WTC11 (cell line): ENCODE measurements at regions not wholly inside any gene's neighbourhood (a gene's known extent, or its start where the extent isn't known, plus 50 kb on each side); places are given as distances from the start of the nearest gene placed in this dataset.

Source experiments
- ATAC-seq: fragments of 200-7000 bp; cut with Tn5 transposase; 2 replicates; pipeline ENCODE4 v1.10.0; 2021; ENCODE audit warnings: mild to moderate bottlenecking, moderate library complexity
- CTCF ChIA-PET: fragments of 300-600 bp; sonication (Branson Sonifier 250); formaldehyde crosslinking; loops from one replicate; lab custom pipeline; 2021; ENCODE audit warnings: antibody characterized with exemption; lab: Charles Lee
- POLR2A ChIA-PET: fragments of 350-600 bp; sonication (Branson Sonifier 250); formaldehyde crosslinking; loops from one replicate; lab custom pipeline; 2021; ENCODE audit warnings: antibody characterized with exemption; lab: Charles Lee
- DNase-seq: peaks from one replicate; pipeline ENCODE4 v3.0.0; 2021; ENCODE audit warnings: low spot score
- H3K27ac Mint-ChIP-seq: 2 replicates; pipeline ENCODE4 v1.8.0; 2021; ENCODE audit warnings: mixed read lengths
- H3K27me3 Mint-ChIP-seq: 2 replicates; pipeline ENCODE4 v1.8.0; 2021; ENCODE audit warnings: low read depth, mild to moderate bottlenecking, moderate library complexity, mixed read lengths
- H3K36me3 Mint-ChIP-seq: 2 replicates; pipeline ENCODE4 v1.8.0; 2021; ENCODE audit warnings: mixed read lengths
- H3K4me1 Mint-ChIP-seq: 2 replicates; pipeline ENCODE4 v1.8.0; 2022; ENCODE audit warnings: mixed read lengths
- H3K4me3 Mint-ChIP-seq: 2 replicates; pipeline ENCODE4 v1.8.0; 2021; ENCODE audit warnings: mild to moderate bottlenecking, moderate library complexity, mixed read lengths
- H3K9me3 Mint-ChIP-seq: 2 replicates; pipeline ENCODE4 v1.8.0; 2021; ENCODE audit warnings: mixed read lengths
- CDX4 ChIP-seq: fragments of 250-450 bp; sonication (Bioruptor Pico); IDR thresholded peaks from 2 replicates; pipeline ENCODE4 v1.9.0; 2021; ENCODE audit warnings: moderate library complexity, mild to moderate bottlenecking, inconsistent platforms, borderline replicate concordance
- CREB1 ChIP-seq: sonication (generic); formaldehyde crosslinking; IDR thresholded peaks from 2 replicates; pipeline ENCODE4 v1.8.0; 2023; ENCODE audit warnings: mild to moderate bottlenecking, missing genetic modification reagents
- CREM ChIP-seq: sonication (generic); formaldehyde crosslinking; IDR thresholded peaks from 2 replicates; pipeline ENCODE4 v1.8.1; 2022; ENCODE audit warnings: mild to moderate bottlenecking, missing genetic modification reagents, moderate library complexity
- ELF4 ChIP-seq: sonication (generic); formaldehyde crosslinking; IDR thresholded peaks from 2 replicates; pipeline ENCODE4 v1.8.1; 2022; ENCODE audit warnings: low read depth, mild to moderate bottlenecking, moderate library complexity, missing genetic modification reagents
- EMX1 ChIP-seq: fragments of 250-450 bp; sonication (Bioruptor Pico); IDR thresholded peaks from 2 replicates; pipeline ENCODE4 v1.8.0; 2021; ENCODE audit warnings: mild to moderate bottlenecking
- ESRRA ChIP-seq: sonication (generic); formaldehyde crosslinking; IDR thresholded peaks from 2 replicates; pipeline ENCODE4 v1.8.1; 2022; ENCODE audit warnings: mild to moderate bottlenecking, missing genetic modification reagents, borderline replicate concordance
- GABPB1 ChIP-seq: sonication (generic); formaldehyde crosslinking; IDR thresholded peaks from 2 replicates; pipeline ENCODE4 v1.8.1; 2023; ENCODE audit warnings: mild to moderate bottlenecking, missing genetic modification reagents
- KAT7 ChIP-seq: sonication (generic); formaldehyde crosslinking; IDR thresholded peaks from 2 replicates; pipeline ENCODE4 v1.8.1; 2023; ENCODE audit warnings: missing genetic modification reagents, mild to moderate bottlenecking, borderline replicate concordance
- NFYB ChIP-seq: sonication (generic); formaldehyde crosslinking; conservative IDR thresholded peaks from 2 replicates; pipeline ENCODE4 v1.8.0; 2022; ENCODE audit warnings: low read depth, missing genetic modification reagents
- NR2C2 ChIP-seq: sonication (generic); formaldehyde crosslinking; IDR thresholded peaks from 2 replicates; pipeline ENCODE4 v1.8.0; 2022; ENCODE audit warnings: mild to moderate bottlenecking, missing genetic modification reagents
- RORB ChIP-seq: fragments of 250-450 bp; sonication (Bioruptor Pico); IDR thresholded peaks from 2 replicates; pipeline ENCODE4 v1.9.0; 2021; ENCODE audit warnings: mild to moderate bottlenecking
- SOX15 ChIP-seq: fragments of 250-450 bp; sonication (Bioruptor Pico); IDR thresholded peaks from 2 replicates; pipeline ENCODE4 v1.9.0; 2021; ENCODE audit warnings: mild to moderate bottlenecking
- TCF7 ChIP-seq: sonication (generic); formaldehyde crosslinking; IDR thresholded peaks from 2 replicates; pipeline ENCODE4 v1.8.0; 2022; ENCODE audit warnings: mild to moderate bottlenecking, low read depth, missing genetic modification reagents, moderate library complexity
- USF2 ChIP-seq: sonication (generic); formaldehyde crosslinking; IDR thresholded peaks from 2 replicates; pipeline ENCODE4 v1.8.1; 2023; ENCODE audit warnings: mild to moderate bottlenecking, missing genetic modification reagents, moderate library complexity
- ZNF121 ChIP-seq: sonication (generic); formaldehyde crosslinking; IDR thresholded peaks from 2 replicates; pipeline ENCODE4 v1.8.0; 2023; ENCODE audit warnings: missing genetic modification reagents
- ZNF263 ChIP-seq: sonication (generic); formaldehyde crosslinking; IDR thresholded peaks from 2 replicates; pipeline ENCODE4 v1.8.1; 2022; ENCODE audit warnings: low read depth, mild to moderate bottlenecking, moderate library complexity, missing genetic modification reagents
- ZNF425 ChIP-seq: fragments of 250-450 bp; sonication (Bioruptor Pico); conservative IDR thresholded peaks from 2 replicates; pipeline ENCODE4 v1.9.0; 2021; ENCODE audit warnings: mild to moderate bottlenecking
- ZNF532 ChIP-seq: fragments of 250-450 bp; sonication (Bioruptor Pico); IDR thresholded peaks from 2 replicates; pipeline ENCODE4 v1.9.0; 2021; ENCODE audit warnings: mild to moderate bottlenecking, borderline replicate concordance

GRCh38 chr11:88420165-88420791 is 82.7 kb upstream of the CTSC start:
- no peak overlapping the region for H3K27ac Mint-ChIP-seq
- no peak for DNase-seq
- no peak for TF ChIP-seq KAT7 (CRISPR knock-in tag)
- no peak for TF ChIP-seq GABPB1
- no peak for TF ChIP-seq SOX15 (CRISPR knock-in tag)
- no peak for TF ChIP-seq CDX4
- TF ChIP-seq ZNF425 (CRISPR knock-in tag) = no peak
- TF ChIP-seq TCF7 = no peak
- no peak for TF ChIP-seq EMX1
- TF ChIP-seq ZNF532 (CRISPR knock-in tag) = no peak
- peaks cover 24% of the 10 kb centered on the region for H3K4me1 Mint-ChIP-seq
- CTCF ChIA-PET = no interaction called here
- H3K27me3 Mint-ChIP-seq = no peaks in the 10 kb centered on the region
- POLR2A ChIA-PET = no interaction called here
- 0 out of 2 replicates have a peak, but pooled peaks cover 3% of the 10 kb centered on the region for H3K9me3 Mint-ChIP-seq
- no peak overlapping the region for H3K4me3 Mint-ChIP-seq
- ATAC-seq = no peak
- no peaks in the 10 kb centered on the region for H3K36me3 Mint-ChIP-seq

GRCh38 chr11:88418508-88418907 is 81.0 kb upstream of the CTSC start:
- CTCF ChIA-PET = interaction anchor here (0.6 kb wide), 1 partner anchor 52 kb away, joined by 5 read pairs; no protein-coding TSS in a partner anchor
- Mint-ChIP-seq H3K27me3 (no peaks in the 10 kb centered on the region), H3K36me3 (no peaks in the 10 kb centered on the region), H3K9me3 (0 out of 2 replicates have a peak, but pooled peaks cover 3% of the 10 kb centered on the region), H3K4me3 (no peak overlapping the region), H3K4me1 (peaks cover 17% of the 10 kb centered on the region), H3K27ac (no peak overlapping the region)
- POLR2A ChIA-PET = no interaction called here
- TF ChIP-seq RORB (no peak), USF2 (no peak), NFYB (CRISPR knock-in tag) (no peak), CDX4 (no peak), ESRRA (CRISPR knock-in tag) (no peak), CREM (CRISPR knock-in tag) (no peak), CREB1 (no peak), ZNF263 (CRISPR knock-in tag) (no peak), ELF4 (CRISPR knock-in tag) (no peak), NR2C2 (no peak), ZNF121 (CRISPR knock-in tag) (no peak)
- no peak for DNase-seq
- ATAC-seq = no peak
